Ascending aorta (tissue), 2 donors: ENCODE measurements at regions not wholly inside any gene's neighbourhood (a gene's known extent, or its start where the extent isn't known, plus 50 kb on each side); places are given as distances from the start of the nearest gene placed in this dataset.
"Not testable (repeated sequence)": the region's sequence is repeated elsewhere in the genome, so short reads cannot be mapped to it uniquely, and the experiment has no call there.

Experiments used
- DNase-seq, 2 donors: peaks; one replicate each; pipeline ENCODE4 v3.0.0-alpha.2; 2019; ENCODE audit warnings: low spot score in 2 of 2
- H3K27ac ChIP-seq, 2 donors: fragments of 200-600 bp; sonication (generic); one replicate each; pipeline ENCODE4 v1.5.1; 2016 to 2017; ENCODE audit warnings: mild to moderate bottlenecking in 1 of 2
- H3K27me3 ChIP-seq: fragments of 200-600 bp; sonication (generic); one replicate; pipeline ENCODE4 v1.5.1; 2017
- H3K36me3 ChIP-seq, 2 donors: fragments of 200-600 bp; sonication (generic); one replicate each; pipeline ENCODE4 v1.5.1; 2016
- H3K4me1 ChIP-seq, 2 donors: fragments of 200-600 bp; sonication (generic); one replicate each; pipeline ENCODE4 v1.5.1; 2016 to 2017; ENCODE audit warnings: mild to moderate bottlenecking in 1 of 2
- H3K4me3 ChIP-seq, 2 donors: fragments of 200-600 bp; sonication (generic); one replicate each; pipeline ENCODE4 v1.5.1; 2016 to 2017; ENCODE audit warnings: mild to moderate bottlenecking in 1 of 2
- H3K9me3 ChIP-seq, 2 donors: fragments of 200-600 bp; sonication (generic); one replicate each; pipeline ENCODE4 v1.5.1; 2016
- intact Hi-C: fragments of 100-400 bp; cut with DNase I; formaldehyde crosslinking; loops from one replicate; pipeline ENCODE4 v1.15.1; 2023
- TF ChIP-seq, protein P1 (sequence below), 3 experiments: fragments of 200-600 bp in 2 of 3; fragments of 450-650 bp in 1 of 3; sonication (generic) in 2 of 3; IDR thresholded peaks; one replicate each; pipeline ENCODE4 v1.5.1; 2016 to 2019; ENCODE audit warnings: antibody characterized with exemption in 3 of 3, mild to moderate bottlenecking in 1 of 3, moderate library complexity in 1 of 3

DNA sequence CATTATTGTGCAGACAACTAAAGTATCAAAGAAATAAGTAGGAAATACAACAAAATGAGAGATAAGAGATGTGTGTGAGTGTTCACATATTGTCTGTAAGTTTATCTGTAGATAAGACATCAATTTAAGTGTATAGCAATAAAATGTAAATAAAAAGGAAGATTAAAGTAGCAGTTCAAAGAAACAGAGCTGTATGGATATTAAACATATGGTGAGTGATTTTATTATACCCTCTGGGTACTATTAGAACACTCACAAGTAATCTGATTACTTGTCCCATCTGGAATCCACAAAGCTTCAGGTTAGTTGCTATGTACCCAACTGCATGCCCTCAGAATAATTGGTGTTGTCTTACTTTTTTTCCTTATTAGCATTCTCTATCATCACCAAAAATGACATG, 747.9 kb upstream of the ADGRL3 start:
- no peak for DNase-seq
- Histone ChIP-seq H3K9me3 (no peaks in the 10 kb centered on the region), H3K27me3 (no peaks in the 10 kb centered on the region), H3K36me3 (no peaks in the 10 kb centered on the region), H3K4me3 (no peak overlapping the region), H3K27ac (no peak overlapping the region), H3K4me1 (no peaks in the 10 kb centered on the region)
- intact Hi-C loops: no loop called here
- TF ChIP-seq, protein P1, sequence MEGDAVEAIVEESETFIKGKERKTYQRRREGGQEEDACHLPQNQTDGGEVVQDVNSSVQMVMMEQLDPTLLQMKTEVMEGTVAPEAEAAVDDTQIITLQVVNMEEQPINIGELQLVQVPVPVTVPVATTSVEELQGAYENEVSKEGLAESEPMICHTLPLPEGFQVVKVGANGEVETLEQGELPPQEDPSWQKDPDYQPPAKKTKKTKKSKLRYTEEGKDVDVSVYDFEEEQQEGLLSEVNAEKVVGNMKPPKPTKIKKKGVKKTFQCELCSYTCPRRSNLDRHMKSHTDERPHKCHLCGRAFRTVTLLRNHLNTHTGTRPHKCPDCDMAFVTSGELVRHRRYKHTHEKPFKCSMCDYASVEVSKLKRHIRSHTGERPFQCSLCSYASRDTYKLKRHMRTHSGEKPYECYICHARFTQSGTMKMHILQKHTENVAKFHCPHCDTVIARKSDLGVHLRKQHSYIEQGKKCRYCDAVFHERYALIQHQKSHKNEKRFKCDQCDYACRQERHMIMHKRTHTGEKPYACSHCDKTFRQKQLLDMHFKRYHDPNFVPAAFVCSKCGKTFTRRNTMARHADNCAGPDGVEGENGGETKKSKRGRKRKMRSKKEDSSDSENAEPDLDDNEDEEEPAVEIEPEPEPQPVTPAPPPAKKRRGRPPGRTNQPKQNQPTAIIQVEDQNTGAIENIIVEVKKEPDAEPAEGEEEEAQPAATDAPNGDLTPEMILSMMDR (IDR thresholded peaks at IDR 0.05): no peak

DNA sequence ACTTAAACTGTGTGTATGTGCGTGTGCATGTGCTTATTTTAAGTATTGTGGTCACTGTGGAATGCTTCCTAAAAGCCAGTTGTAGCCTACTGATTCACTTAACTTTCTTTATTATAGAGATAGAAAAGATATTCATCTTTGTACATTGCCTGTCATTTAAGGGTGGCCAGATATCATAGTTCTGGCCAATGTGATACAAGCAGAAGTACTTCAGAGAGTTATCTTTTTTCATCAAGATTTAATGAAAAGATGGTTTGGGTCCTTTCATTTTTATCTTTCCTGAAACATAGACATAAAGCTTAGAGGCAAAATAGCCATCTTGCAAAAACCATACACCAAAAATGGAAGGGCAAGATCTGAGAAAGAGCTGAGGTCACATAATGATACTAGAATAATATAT, 744.7 kb upstream of the ADGRL3 start:
- Histone ChIP-seq H3K27ac (no peak overlapping the region), H3K36me3 (no peaks in the 10 kb centered on the region), H3K27me3 (no peaks in the 10 kb centered on the region), H3K9me3 (no peaks in the 10 kb centered on the region), H3K4me1 (no peaks in the 10 kb centered on the region), H3K4me3 (no peak overlapping the region)
- TF ChIP-seq, protein P1 (IDR thresholded peaks at IDR 0.05): no peak
- intact Hi-C loops: no loop called here
- DNase-seq: no peak

DNA sequence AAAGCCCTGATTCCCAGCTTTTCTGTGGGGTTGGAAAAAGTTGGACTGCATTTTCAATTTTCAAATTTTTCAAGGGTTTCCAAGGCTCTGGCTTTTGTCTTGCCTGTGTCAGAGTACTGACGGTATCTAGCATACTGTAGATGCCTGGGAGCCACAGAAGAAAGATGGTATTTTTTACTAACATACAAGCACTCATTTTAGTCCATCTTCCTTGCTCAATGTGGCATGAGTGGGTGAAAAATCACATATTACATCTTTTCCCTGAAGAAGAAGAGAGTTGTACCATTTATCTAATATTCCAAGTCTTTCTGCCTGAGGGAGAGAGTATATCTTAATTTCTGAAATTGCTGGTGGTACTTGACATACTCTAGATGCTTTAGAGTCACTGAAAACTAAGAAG, 738.6 kb upstream of the ADGRL3 start:
- H3K4me3 ChIP-seq: no peak overlapping the region
- DNase-seq: no peak
- H3K9me3 ChIP-seq: peaks cover 0 to 15% of the 10 kb centered on the region in 2 donors
- intact Hi-C loops: no loop called here
- H3K4me1 ChIP-seq: no peaks in the 10 kb centered on the region
- H3K27ac ChIP-seq: no peak overlapping the region
- H3K27me3 ChIP-seq: no peaks in the 10 kb centered on the region
- no peaks in the 10 kb centered on the region for H3K36me3 ChIP-seq
- TF ChIP-seq, protein P1 (IDR thresholded peaks at IDR 0.05): no peak

DNA sequence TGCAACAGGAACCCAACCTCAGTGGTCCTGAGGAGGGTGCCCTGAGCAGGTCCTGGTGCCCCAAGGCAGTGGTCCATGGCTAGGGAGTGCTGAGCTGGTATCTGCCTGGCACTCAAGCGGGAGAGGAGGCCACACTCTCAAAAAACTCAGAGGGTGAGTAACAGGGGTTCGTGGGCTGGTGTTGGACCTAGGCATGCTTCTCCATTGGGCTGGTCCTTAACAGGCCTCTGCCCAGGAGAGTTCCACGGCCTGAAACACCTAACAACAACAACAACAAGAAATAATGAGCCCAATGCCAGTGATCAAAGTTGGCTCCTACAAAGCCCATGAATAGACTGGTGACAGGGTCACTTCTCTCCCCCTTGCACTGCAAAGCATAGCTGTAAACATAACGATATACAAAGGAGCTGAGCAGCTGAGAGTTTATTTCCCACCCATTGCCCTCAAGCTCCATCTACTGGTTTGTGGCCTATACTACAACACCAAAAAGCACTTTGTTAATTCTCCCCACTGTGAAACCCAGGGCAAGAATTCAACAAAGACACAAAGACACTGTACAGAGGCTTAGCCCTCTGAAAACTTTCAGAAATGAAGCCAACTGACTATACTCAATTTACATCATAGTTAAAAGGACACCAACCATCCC, 736.1 kb upstream of the ADGRL3 start:
- H3K27me3 ChIP-seq: no peaks in the 10 kb centered on the region
- no peak for DNase-seq
- no peaks in the 10 kb centered on the region for H3K4me1 ChIP-seq
- H3K36me3 ChIP-seq: no peaks in the 10 kb centered on the region
- no peak overlapping the region for H3K27ac ChIP-seq
- TF ChIP-seq, protein P1 (IDR thresholded peaks at IDR 0.05): no peak
- H3K9me3 ChIP-seq: peaks cover 0 to 15% of the 10 kb centered on the region in 2 donors
- intact Hi-C loops: no loop called here
- H3K4me3 ChIP-seq: no peak overlapping the region

DNA sequence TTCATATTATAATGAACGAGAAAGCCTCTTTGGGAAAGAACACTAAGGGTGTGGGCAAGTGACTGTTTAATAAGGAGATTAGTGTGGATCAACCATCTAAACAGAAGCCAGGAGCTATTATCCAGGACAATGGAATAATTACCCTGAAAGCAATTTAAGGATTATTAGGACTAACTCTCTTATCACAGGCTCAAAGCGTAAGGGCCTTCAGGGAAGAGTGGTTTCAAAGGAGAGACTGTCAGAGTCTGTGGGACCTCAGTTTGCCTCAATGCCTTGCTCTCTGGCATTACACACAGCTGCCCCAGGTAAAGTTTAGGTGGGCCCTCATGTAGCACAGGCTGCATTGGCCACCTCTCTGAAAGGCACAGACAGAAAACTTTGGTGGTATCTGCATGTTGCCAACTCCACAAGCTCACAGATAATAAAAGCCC, 717.2 kb upstream of the ADGRL3 start:
- H3K4me3 ChIP-seq: no peak overlapping the region
- DNase-seq: no peak
- H3K27ac ChIP-seq: no peak overlapping the region
- H3K36me3 ChIP-seq: no peaks in the 10 kb centered on the region
- intact Hi-C loops: no loop called here
- H3K4me1 ChIP-seq: no peaks in the 10 kb centered on the region
- TF ChIP-seq, protein P1 (IDR thresholded peaks at IDR 0.05): no peak
- H3K9me3 ChIP-seq: no peaks in the 10 kb centered on the region
- no peaks in the 10 kb centered on the region for H3K27me3 ChIP-seq

DNA sequence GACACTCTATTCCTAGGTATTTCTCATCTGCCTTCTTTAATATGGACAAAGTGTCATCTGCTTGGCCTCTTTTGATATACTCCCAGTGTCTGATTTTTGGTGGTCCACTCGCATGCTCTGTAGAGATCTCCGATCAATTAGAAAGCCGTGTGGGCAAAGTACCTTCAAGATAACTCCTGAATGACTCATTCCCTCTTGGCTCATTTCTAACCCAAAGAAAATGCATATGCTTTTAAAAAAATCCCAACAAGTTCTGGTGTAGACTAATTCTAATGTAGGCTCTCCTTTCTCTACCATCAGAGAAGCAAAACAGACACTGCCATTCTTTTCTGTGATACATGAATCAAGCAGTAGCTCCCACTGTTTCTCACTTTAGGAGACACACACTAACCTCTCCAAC, 714.9 kb upstream of the ADGRL3 start:
- TF ChIP-seq, protein P1 (IDR thresholded peaks at IDR 0.05): no peak

DNA sequence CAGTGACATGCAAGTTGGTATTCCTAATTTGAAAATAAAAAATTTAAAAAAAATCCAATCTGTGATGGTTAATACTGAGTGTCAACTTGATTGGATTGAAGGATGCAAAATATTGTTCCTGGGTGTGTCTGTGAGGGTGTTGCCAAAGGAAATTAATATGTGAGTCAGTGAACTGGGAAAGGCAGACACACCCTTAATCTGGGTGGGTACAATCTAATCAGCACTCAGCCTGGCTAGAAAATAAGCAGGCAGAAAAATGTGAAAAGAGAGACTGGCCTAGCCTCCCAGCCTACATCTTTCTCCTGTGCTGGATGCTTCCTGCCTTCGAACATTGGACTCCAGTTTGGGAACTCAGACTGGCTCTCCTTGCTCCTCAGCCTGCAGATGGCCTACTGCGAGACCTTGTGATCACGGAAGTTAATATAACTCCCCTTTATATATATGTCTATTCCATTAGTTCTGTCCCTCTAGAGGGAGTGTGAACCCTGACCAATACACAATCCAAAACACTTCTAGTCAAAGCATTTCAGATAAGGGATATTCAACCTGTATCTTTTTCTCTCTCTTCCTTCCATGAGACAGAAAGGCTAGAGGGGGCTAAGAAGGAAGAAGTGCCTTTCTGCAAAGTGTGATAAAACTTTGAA, 712.9 kb upstream of the ADGRL3 start:
- DNase-seq, H3K27ac ChIP-seq, H3K9me3 ChIP-seq, intact Hi-C loops, H3K27me3 ChIP-seq, H3K36me3 ChIP-seq, H3K4me1 ChIP-seq, H3K4me3 ChIP-seq: not testable (repeated sequence)

More for the DNA sequence above, 714.9 kb upstream of the ADGRL3 start:
- no peaks in the 10 kb centered on the region for H3K4me1 ChIP-seq
- H3K36me3 ChIP-seq: no peaks in the 10 kb centered on the region
- no peak for DNase-seq
- no peaks in the 10 kb centered on the region for H3K27me3 ChIP-seq
- no peak overlapping the region for H3K4me3 ChIP-seq
- intact Hi-C loops: no loop called here
- no peaks in the 10 kb centered on the region for H3K9me3 ChIP-seq
- H3K27ac ChIP-seq: no peak overlapping the region
